ENCODE measurements at regions not wholly inside any gene's neighbourhood (a gene's known extent, or its start where the extent isn't known, plus 50 kb on each side); places are given as distances from the start of the nearest gene placed in this dataset.
"Not testable (repeated sequence)": the region's sequence is repeated elsewhere in the genome, so short reads cannot be mapped to it uniquely, and the experiment has no call there.

GRCh38 chr3:15996496-15996895, 178.0 kb upstream of the GALNT15 start:
- not testable (repeated sequence) for H3K9ac ChIP-seq (ENCODE audit: extremely low read depth, insufficient read length, low read length); DNase-seq; H3K4me2 ChIP-seq (ENCODE audit: insufficient read depth, insufficient read length, low read length); H2BK5ac ChIP-seq (ENCODE audit: insufficient read length, low read length); H3K4me1 Mint-ChIP-seq; H3K9me3 ChIP-seq (ENCODE audit: control insufficient read depth, low read depth, low read length); H2BK120ac ChIP-seq (ENCODE audit: low read depth, low read length, poor library complexity, severe bottlenecking); H2BK12ac ChIP-seq (ENCODE audit: insufficient read length, low read depth, low read length); H3K56ac ChIP-seq (ENCODE audit: insufficient read length, low read depth, low read length); H4K5ac ChIP-seq (ENCODE audit: insufficient read length, low read depth, low read length); H3K4ac ChIP-seq (ENCODE audit: low read depth, low read length); H4K20me1 ChIP-seq (ENCODE audit: control insufficient read depth, insufficient read depth, insufficient read length); H3K36me3 Mint-ChIP-seq (ENCODE audit: insufficient read depth in 1 of 3, low read depth in 3 of 3); H2AK5ac ChIP-seq (ENCODE audit: insufficient read length, low read length); H2BK15ac ChIP-seq (ENCODE audit: low read depth, low read length); H3K4me1 ChIP-seq (ENCODE audit: insufficient read depth, low read length); H3K79me2 ChIP-seq (ENCODE audit: insufficient read depth, low read length); H3K23me2 ChIP-seq (ENCODE audit: insufficient read length, low read depth, low read length, poor library complexity, severe bottlenecking); H3K18ac ChIP-seq (ENCODE audit: insufficient read length, low read depth, low read length); H3K23ac ChIP-seq (ENCODE audit: insufficient read length, low read depth, low read length); H3K9me3 Mint-ChIP-seq; H3K27ac Mint-ChIP-seq; H3K27me3 Mint-ChIP-seq (ENCODE audit: low read depth); H2AFZ ChIP-seq (ENCODE audit: low read length); H3K27me3 ChIP-seq (ENCODE audit: insufficient read depth, low read length); H3K4me3 Mint-ChIP-seq; H3K79me1 ChIP-seq (ENCODE audit: insufficient read depth, low read depth, low read length, poor library complexity, severe bottlenecking); H4K8ac ChIP-seq (replicated peaks; ENCODE audit: insufficient read length, low read depth, low read length); H4K91ac ChIP-seq (ENCODE audit: insufficient read length, low read depth, low read length); H2BK20ac ChIP-seq (ENCODE audit: low read depth, low read length, poor library complexity, severe bottlenecking); H3K14ac ChIP-seq (ENCODE audit: insufficient read depth, low read length); H3K27ac ChIP-seq (ENCODE audit: insufficient read length, low read depth, low read length); H3T11ph ChIP-seq (ENCODE audit: low read length)
- WGBS (ENCODE audit: extremely low coverage, insufficient read length, low lambda C conversion rate), result no CpG with 5 or more reads among the region's 17 CpGs
